Neural progenitor cell (in vitro differentiated cells): ENCODE measurements at regions not wholly inside any gene's neighbourhood (a gene's known extent, or its start where the extent isn't known, plus 50 kb on each side); places are given as distances from the start of the nearest gene placed in this dataset.
A peak's percentile ranks its signal among the peaks of the same experiment; 100 is the strongest.

Experiments
- DNase-seq: peaks from one replicate; pipeline ENCODE4 v3.0.0-alpha.2; 2016; ENCODE audit warnings: low spot score
- H2AFZ ChIP-seq: fragments of 200-600 bp; sonication (generic); replicated peaks from 2 replicates; pipeline ENCODE4 v1.6.1; 2016; ENCODE audit warnings: antibody characterized with exemption
- H3F3A ChIP-seq: fragments of 200-600 bp; sonication (generic); 2 replicates; pipeline ENCODE4 v1.6.1; 2016; ENCODE audit warnings: antibody characterized with exemption, low read depth
- H3K27ac ChIP-seq: fragments of 200-600 bp; sonication (generic); 2 replicates; pipeline ENCODE4 v1.5.1; 2016; ENCODE audit warnings: mild to moderate bottlenecking
- H3K27me3 ChIP-seq: fragments of 200-600 bp; sonication (generic); 2 replicates; pipeline ENCODE4 v1.6.1; 2016; ENCODE audit warnings: mild to moderate bottlenecking, moderate library complexity
- H3K36me3 ChIP-seq: fragments of 200-600 bp; sonication (generic); 2 replicates; pipeline ENCODE4 v1.5.1; 2016
- H3K4me1 ChIP-seq: fragments of 200-600 bp; sonication (generic); 2 replicates; pipeline ENCODE4 v1.6.1; 2016; ENCODE audit warnings: mixed run types
- H3K4me2 ChIP-seq: fragments of 200-600 bp; sonication (generic); 2 replicates; pipeline ENCODE4 v1.6.1; 2016
- H3K4me3 ChIP-seq: fragments of 200-600 bp; sonication (generic); 2 replicates; pipeline ENCODE4 v1.5.1; 2016
- H3K79me2 ChIP-seq: fragments of 200-600 bp; sonication (generic); 2 replicates; pipeline ENCODE4 v1.6.1; 2016; ENCODE audit warnings: low read depth
- H3K9ac ChIP-seq: fragments of 200-600 bp; sonication (generic); 2 replicates; pipeline ENCODE4 v1.6.1; 2016
- H3K9me3 ChIP-seq: fragments of 200-600 bp; sonication (generic); 2 replicates; pipeline ENCODE4 v1.5.1; 2016; ENCODE audit warnings: low read depth
- H4K20me1 ChIP-seq: fragments of 200-600 bp; sonication (generic); 2 replicates; pipeline ENCODE4 v1.6.1; 2016; ENCODE audit warnings: low read depth
- H3K27ac Mint-ChIP-seq: 3 replicates; pipeline ENCODE4 v1.8.0; 2021; ENCODE audit warnings: mixed read lengths
- H3K27me3 Mint-ChIP-seq: 2 replicates; pipeline ENCODE4 v1.8.0; 2022; ENCODE audit warnings: low read depth, mild to moderate bottlenecking, inconsistent platforms, moderate library complexity, mixed read lengths; ENCODE audit not compliant: insufficient read depth
- H3K36me3 Mint-ChIP-seq: 3 replicates; pipeline ENCODE4 v1.8.0; 2021; ENCODE audit warnings: mixed read lengths
- H3K4me1 Mint-ChIP-seq: 3 replicates; pipeline ENCODE4 v1.8.0; 2021; ENCODE audit warnings: mixed read lengths
- H3K4me3 Mint-ChIP-seq: 3 replicates; pipeline ENCODE4 v1.8.0; 2021; ENCODE audit warnings: mild to moderate bottlenecking, moderate library complexity, mixed read lengths
- H3K9me3 Mint-ChIP-seq: 3 replicates; pipeline ENCODE4 v1.8.0; 2020; ENCODE audit warnings: mixed read lengths
- CTCF ChIP-seq: fragments of 200-600 bp; sonication (generic); IDR thresholded peaks from 2 replicates; pipeline ENCODE4 v1.5.1; 2017; ENCODE audit warnings: antibody characterized with exemption, mild to moderate bottlenecking
- EZH2 ChIP-seq: fragments of 200-600 bp; sonication (generic); IDR thresholded peaks from 2 replicates; pipeline ENCODE4 v1.6.1; 2017; ENCODE audit warnings: antibody characterized with exemption, mild to moderate bottlenecking, moderate library complexity
- EZH2phosphoT487 ChIP-seq: fragments of 200-600 bp; sonication (generic); IDR thresholded peaks from 2 replicates; pipeline ENCODE4 v1.6.1; 2017; ENCODE audit warnings: antibody characterized with exemption

GRCh38 chr14:101499513-101499912 lies 61.8 kb upstream of the DIO3 start:
- H3K27me3 Mint-ChIP-seq = peaks cover 6% of the 10 kb centered on the region
- H3K79me2 ChIP-seq = no peaks in the 10 kb centered on the region
- no peak overlapping the region for H3K4me2 ChIP-seq
- H3K27me3 ChIP-seq = no peaks in the 10 kb centered on the region
- no peaks in the 10 kb centered on the region for H3K36me3 Mint-ChIP-seq
- H4K20me1 ChIP-seq = peaks cover 12% of the 10 kb centered on the region
- DNase-seq = no peak
- peaks cover 15% of the 10 kb centered on the region for H3K4me1 ChIP-seq
- H3K9me3 Mint-ChIP-seq = peaks cover 3% of the 10 kb centered on the region
- H3K9me3 ChIP-seq = no peaks in the 10 kb centered on the region
- no peak overlapping the region for H3K27ac ChIP-seq
- H3K27ac Mint-ChIP-seq = peak overlapping the region; percentile 42
- TF ChIP-seq CTCF = no peak
- TF ChIP-seq EZH2 = no peak
- TF ChIP-seq EZH2phosphoT487 = no peak
- H2AFZ ChIP-seq = no peak overlapping the region
- no peak overlapping the region for H3K9ac ChIP-seq
- no peak overlapping the region for H3K4me3 Mint-ChIP-seq
- peaks cover 15% of the 10 kb centered on the region for H3F3A ChIP-seq
- H3K36me3 ChIP-seq = no peaks in the 10 kb centered on the region
- H3K4me3 ChIP-seq = no peak overlapping the region
- peaks cover 44% of the 10 kb centered on the region for H3K4me1 Mint-ChIP-seq

- Histone ChIP-seq H3K27ac (no peak overlapping the region), H3K9me3 (no peaks in the 10 kb centered on the region), H3K27me3 (no peaks in the 10 kb centered on the region), H3K4me2 (no peak overlapping the region), H3K36me3 (no peaks in the 10 kb centered on the region), H3K4me3 (no peak overlapping the region), H3K9ac (no peak overlapping the region), H3K79me2 (no peaks in the 10 kb centered on the region), H4K20me1 (peaks cover 12% of the 10 kb centered on the region), H3K4me1 (peaks cover 15% of the 10 kb centered on the region), H3F3A (peaks cover 15% of the 10 kb centered on the region), H2AFZ (no peak overlapping the region)
- no peaks in the 10 kb centered on the region for H3K36me3 Mint-ChIP-seq
- H3K4me1 Mint-ChIP-seq = peaks cover 41% of the 10 kb centered on the region
- DNase-seq = no peak
- peaks cover 6% of the 10 kb centered on the region for H3K27me3 Mint-ChIP-seq
- TF ChIP-seq EZH2 (no peak), EZH2phosphoT487 (no peak), CTCF (no peak)
- H3K9me3 Mint-ChIP-seq = peaks cover 3% of the 10 kb centered on the region
- H3K27ac Mint-ChIP-seq = no peak overlapping the region
- no peak overlapping the region for H3K4me3 Mint-ChIP-seq
Measured at GRCh38 chr14:101500061-101500460, 61.2 kb upstream of the DIO3 start.

- Mint-ChIP-seq H3K27ac (no peak overlapping the region), H3K36me3 (no peaks in the 10 kb centered on the region), H3K9me3 (peaks cover 3% of the 10 kb centered on the region), H3K4me3 (no peak overlapping the region), H3K27me3 (peaks cover 6% of the 10 kb centered on the region), H3K4me1 (peaks cover 39% of the 10 kb centered on the region)
- no peak overlapping the region for H3K9ac ChIP-seq
- TF ChIP-seq EZH2 (no peak), CTCF (no peak), EZH2phosphoT487 (no peak)
- H3F3A ChIP-seq = peaks cover 15% of the 10 kb centered on the region
- peaks cover 12% of the 10 kb centered on the region for H4K20me1 ChIP-seq
- H3K27me3 ChIP-seq = no peaks in the 10 kb centered on the region
- peaks cover 15% of the 10 kb centered on the region for H3K4me1 ChIP-seq
- DNase-seq = no peak
- no peak overlapping the region for H3K4me3 ChIP-seq
- no peak overlapping the region for H3K27ac ChIP-seq
- H3K79me2 ChIP-seq = no peaks in the 10 kb centered on the region
- H3K4me2 ChIP-seq = no peak overlapping the region
- H2AFZ ChIP-seq = no peak overlapping the region
- H3K9me3 ChIP-seq = no peaks in the 10 kb centered on the region
- no peaks in the 10 kb centered on the region for H3K36me3 ChIP-seq
Measured at GRCh38 chr14:101500681-101501080, 60.6 kb upstream of the DIO3 start.

- no peaks in the 10 kb centered on the region for H3K9me3 ChIP-seq
- Mint-ChIP-seq H3K27ac (peak overlapping the region; percentile 89), H3K27me3 (peaks cover 6% of the 10 kb centered on the region), H3K4me3 (no peak overlapping the region), H3K9me3 (peaks cover 3% of the 10 kb centered on the region), H3K4me1 (peaks cover 32% of the 10 kb centered on the region), H3K36me3 (no peaks in the 10 kb centered on the region)
- H2AFZ ChIP-seq = no peak overlapping the region
- no peak for DNase-seq
- no peak overlapping the region for H3K4me2 ChIP-seq
- H3K27me3 ChIP-seq = no peaks in the 10 kb centered on the region
- H3K36me3 ChIP-seq = no peaks in the 10 kb centered on the region
- H3K9ac ChIP-seq = no peak overlapping the region
- H3F3A ChIP-seq = peaks cover 10% of the 10 kb centered on the region
- TF ChIP-seq CTCF (no peak), EZH2phosphoT487 (no peak), EZH2 (no peak)
- peaks cover 8% of the 10 kb centered on the region for H4K20me1 ChIP-seq
- no peaks in the 10 kb centered on the region for H3K79me2 ChIP-seq
- H3K4me1 ChIP-seq = peaks cover 10% of the 10 kb centered on the region
- H3K27ac ChIP-seq = no peak overlapping the region
- no peak overlapping the region for H3K4me3 ChIP-seq
Measured at GRCh38 chr14:101501341-101501740, 60.0 kb upstream of the DIO3 start.
